HL-60 (cell line): ENCODE measurements at regions not wholly inside any gene's neighbourhood (a gene's known extent, or its start where the extent isn't known, plus 50 kb on each side); places are given as distances from the start of the nearest gene placed in this dataset.

Experiments used
- GABPA ChIP-seq: IDR thresholded peaks from 2 replicates; pipeline ENCODE4 v1.6.1; 2012; ENCODE audit warnings: low read depth
- POLR2AphosphoS5 ChIP-seq: IDR thresholded peaks from 2 replicates; pipeline ENCODE4 v1.6.1; 2012; ENCODE audit warnings: low read depth
- SPI1 ChIP-seq: IDR thresholded peaks from 2 replicates; pipeline ENCODE4 v1.6.1; 2012; ENCODE audit warnings: low read depth, mild to moderate bottlenecking, borderline replicate concordance
- TF ChIP-seq, protein P1 (sequence below): IDR thresholded peaks from one replicate; pipeline ENCODE4 v1.5.1; 2011; ENCODE audit warnings: low read length, control low read depth, inconsistent platforms; ENCODE audit not compliant: insufficient read depth
- TF ChIP-seq, protein P2 (sequence below): IDR thresholded peaks from 2 replicates; pipeline ENCODE4 v1.6.1; 2012; ENCODE audit warnings: low read depth; ENCODE audit not compliant: insufficient replicate concordance

DNA sequence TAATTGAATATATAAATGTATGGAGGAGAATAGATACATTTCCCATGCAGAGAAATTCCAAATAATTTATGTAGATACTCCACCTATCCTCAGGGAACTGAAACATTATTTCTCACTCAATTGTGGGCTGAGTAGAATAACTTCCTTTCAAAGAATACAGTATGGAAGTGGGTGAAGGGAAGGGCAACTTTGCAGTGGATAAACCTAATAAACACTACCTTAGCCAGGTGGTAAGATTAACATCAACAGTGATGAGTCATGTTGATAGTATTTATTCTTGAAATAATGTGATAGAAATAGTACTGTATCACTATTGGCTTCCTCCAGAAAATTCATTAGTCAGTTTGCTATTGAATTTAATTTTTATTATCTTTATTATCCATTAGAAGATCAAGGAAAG lies 716.4 kb upstream of the CHAC2 start:
- TF ChIP-seq, protein P1, sequence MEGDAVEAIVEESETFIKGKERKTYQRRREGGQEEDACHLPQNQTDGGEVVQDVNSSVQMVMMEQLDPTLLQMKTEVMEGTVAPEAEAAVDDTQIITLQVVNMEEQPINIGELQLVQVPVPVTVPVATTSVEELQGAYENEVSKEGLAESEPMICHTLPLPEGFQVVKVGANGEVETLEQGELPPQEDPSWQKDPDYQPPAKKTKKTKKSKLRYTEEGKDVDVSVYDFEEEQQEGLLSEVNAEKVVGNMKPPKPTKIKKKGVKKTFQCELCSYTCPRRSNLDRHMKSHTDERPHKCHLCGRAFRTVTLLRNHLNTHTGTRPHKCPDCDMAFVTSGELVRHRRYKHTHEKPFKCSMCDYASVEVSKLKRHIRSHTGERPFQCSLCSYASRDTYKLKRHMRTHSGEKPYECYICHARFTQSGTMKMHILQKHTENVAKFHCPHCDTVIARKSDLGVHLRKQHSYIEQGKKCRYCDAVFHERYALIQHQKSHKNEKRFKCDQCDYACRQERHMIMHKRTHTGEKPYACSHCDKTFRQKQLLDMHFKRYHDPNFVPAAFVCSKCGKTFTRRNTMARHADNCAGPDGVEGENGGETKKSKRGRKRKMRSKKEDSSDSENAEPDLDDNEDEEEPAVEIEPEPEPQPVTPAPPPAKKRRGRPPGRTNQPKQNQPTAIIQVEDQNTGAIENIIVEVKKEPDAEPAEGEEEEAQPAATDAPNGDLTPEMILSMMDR = no peak
- TF ChIP-seq POLR2AphosphoS5 (no peak), SPI1 (no peak), GABPA (no peak)
- TF ChIP-seq, protein P2, sequence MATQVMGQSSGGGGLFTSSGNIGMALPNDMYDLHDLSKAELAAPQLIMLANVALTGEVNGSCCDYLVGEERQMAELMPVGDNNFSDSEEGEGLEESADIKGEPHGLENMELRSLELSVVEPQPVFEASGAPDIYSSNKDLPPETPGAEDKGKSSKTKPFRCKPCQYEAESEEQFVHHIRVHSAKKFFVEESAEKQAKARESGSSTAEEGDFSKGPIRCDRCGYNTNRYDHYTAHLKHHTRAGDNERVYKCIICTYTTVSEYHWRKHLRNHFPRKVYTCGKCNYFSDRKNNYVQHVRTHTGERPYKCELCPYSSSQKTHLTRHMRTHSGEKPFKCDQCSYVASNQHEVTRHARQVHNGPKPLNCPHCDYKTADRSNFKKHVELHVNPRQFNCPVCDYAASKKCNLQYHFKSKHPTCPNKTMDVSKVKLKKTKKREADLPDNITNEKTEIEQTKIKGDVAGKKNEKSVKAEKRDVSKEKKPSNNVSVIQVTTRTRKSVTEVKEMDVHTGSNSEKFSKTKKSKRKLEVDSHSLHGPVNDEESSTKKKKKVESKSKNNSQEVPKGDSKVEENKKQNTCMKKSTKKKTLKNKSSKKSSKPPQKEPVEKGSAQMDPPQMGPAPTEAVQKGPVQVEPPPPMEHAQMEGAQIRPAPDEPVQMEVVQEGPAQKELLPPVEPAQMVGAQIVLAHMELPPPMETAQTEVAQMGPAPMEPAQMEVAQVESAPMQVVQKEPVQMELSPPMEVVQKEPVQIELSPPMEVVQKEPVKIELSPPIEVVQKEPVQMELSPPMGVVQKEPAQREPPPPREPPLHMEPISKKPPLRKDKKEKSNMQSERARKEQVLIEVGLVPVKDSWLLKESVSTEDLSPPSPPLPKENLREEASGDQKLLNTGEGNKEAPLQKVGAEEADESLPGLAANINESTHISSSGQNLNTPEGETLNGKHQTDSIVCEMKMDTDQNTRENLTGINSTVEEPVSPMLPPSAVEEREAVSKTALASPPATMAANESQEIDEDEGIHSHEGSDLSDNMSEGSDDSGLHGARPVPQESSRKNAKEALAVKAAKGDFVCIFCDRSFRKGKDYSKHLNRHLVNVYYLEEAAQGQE = no peak
